GM12864 (cell line): ENCODE measurements at regions not wholly inside any gene's neighbourhood (a gene's known extent, or its start where the extent isn't known, plus 50 kb on each side); places are given as distances from the start of the nearest gene placed in this dataset.

Experiments
- DNase-seq: peaks from one replicate; pipeline ENCODE4 v3.0.0-alpha.2; 2011; ENCODE audit warnings: low read depth
- H3K4me3 ChIP-seq: 2 replicates; pipeline ENCODE4 v1.5.1; 2011; ENCODE audit warnings: mild to moderate bottlenecking, low read depth, low read length, control low read depth
- CTCF ChIP-seq: IDR thresholded peaks from 2 replicates; pipeline ENCODE4 v1.5.1; 2011; ENCODE audit warnings: low read depth, mild to moderate bottlenecking, moderate library complexity, low read length, control low read depth, inconsistent platforms; ENCODE audit errors: missing control alignments

- no peak for DNase-seq
- TF ChIP-seq CTCF, result no peak
Measured at GRCh38 chr7:15123901-15124300, 221.3 kb upstream of the DGKB start.

GRCh38 chr7:15113752-15114151 is 211.2 kb upstream of the DGKB start:
- H3K4me3 ChIP-seq, result no peak overlapping the region
- DNase-seq, result no peak
- no peak for TF ChIP-seq CTCF

More at GRCh38 chr7:15123901-15124300, 221.3 kb upstream of the DGKB start:
- no peak overlapping the region for H3K4me3 ChIP-seq

GRCh38 chr7:15105711-15106110 is 203.2 kb upstream of the DGKB start:
- H3K4me3 ChIP-seq, result no peak overlapping the region
- DNase-seq, result no peak
- no peak for TF ChIP-seq CTCF

GRCh38 chr7:15104411-15105092 is 202.0 kb upstream of the DGKB start:
- no peak for TF ChIP-seq CTCF
- DNase-seq, result no peak
- H3K4me3 ChIP-seq, result no peak overlapping the region

GRCh38 chr7:15099074-15099473 is 196.5 kb upstream of the DGKB start:
- no peak for DNase-seq
- H3K4me3 ChIP-seq, result no peak overlapping the region
- TF ChIP-seq CTCF, result no peak

- no peak for DNase-seq
- H3K4me3 ChIP-seq, result no peak overlapping the region
- no peak for TF ChIP-seq CTCF
Measured at GRCh38 chr7:15096853-15097252, 194.3 kb upstream of the DGKB start.

GRCh38 chr7:15094989-15095388 is 192.4 kb upstream of the DGKB start:
- DNase-seq, result no peak
- TF ChIP-seq CTCF, result no peak
- H3K4me3 ChIP-seq, result no peak overlapping the region
